Mesenchymal stem cell (in vitro differentiated cells and primary cell): ENCODE measurements at regions not wholly inside any gene's neighbourhood (a gene's known extent, or its start where the extent isn't known, plus 50 kb on each side); places are given as distances from the start of the nearest gene placed in this dataset. TPM values are rescaled to one million over a fixed set of nuclear protein-coding genes. Genes with fewer than 3 reads are reported as not detected.
A peak's percentile ranks its signal among the peaks of the same experiment; 100 is the strongest.

Source experiments
- DNase-seq: peaks from one replicate; pipeline ENCODE4 v3.0.0-alpha.2; 2013
- H2AFZ ChIP-seq: one replicate; pipeline ENCODE4 v1.6.1; 2013; ENCODE audit warnings: low read depth, mild to moderate bottlenecking, control low read depth, inconsistent platforms, low read length, moderate library complexity
- H2AK5ac ChIP-seq: 2 replicates; pipeline ENCODE4 v1.6.1; 2013; ENCODE audit warnings: low read length, moderate library complexity, mild to moderate bottlenecking, inconsistent platforms; ENCODE audit not compliant: severe bottlenecking
- H2BK120ac ChIP-seq: one replicate; pipeline ENCODE4 v1.6.1; 2013; ENCODE audit warnings: low read depth, mild to moderate bottlenecking, inconsistent platforms, low read length, moderate library complexity
- H2BK12ac ChIP-seq, 2 experiments: one replicate each; pipeline ENCODE4 v1.6.1; 2013; ENCODE audit warnings: inconsistent platforms in 2 of 2, low read length in 2 of 2, mild to moderate bottlenecking in 2 of 2, moderate library complexity in 2 of 2, control low read depth in 1 of 2
- H2BK15ac ChIP-seq: one replicate; pipeline ENCODE4 v1.6.1; 2013; ENCODE audit warnings: mild to moderate bottlenecking, low read depth, inconsistent platforms; ENCODE audit not compliant: poor library complexity, severe bottlenecking
- H2BK5ac ChIP-seq: 2 replicates; pipeline ENCODE4 v1.6.1; 2013; ENCODE audit warnings: low read depth, mild to moderate bottlenecking, low read length, control low read depth, inconsistent platforms; ENCODE audit not compliant: poor library complexity, severe bottlenecking
- H3K14ac ChIP-seq, 2 experiments: one replicate each; pipeline ENCODE4 v1.6.1; 2013; ENCODE audit warnings: inconsistent platforms in 2 of 2, low read length in 2 of 2, control low read depth in 1 of 2, mild to moderate bottlenecking in 1 of 2, moderate library complexity in 1 of 2
- H3K18ac ChIP-seq, 2 experiments: one replicate each; pipeline ENCODE4 v1.6.1; 2013; ENCODE audit warnings: inconsistent platforms in 2 of 2, low read length in 2 of 2, control low read depth in 1 of 2, low read depth in 1 of 2, mild to moderate bottlenecking in 1 of 2
- H3K23ac ChIP-seq, 2 experiments: one replicate each; pipeline ENCODE4 v1.6.1; 2013; ENCODE audit warnings: inconsistent platforms in 2 of 2, low read length in 2 of 2, mild to moderate bottlenecking in 2 of 2, moderate library complexity in 2 of 2, control low read depth in 1 of 2
- H3K27ac ChIP-seq: 2 replicates; pipeline ENCODE4 v1.5.1; 2013; ENCODE audit warnings: mild to moderate bottlenecking, moderate library complexity, low read length, control low read depth, inconsistent platforms; ENCODE audit not compliant: poor library complexity, severe bottlenecking
- H3K27me3 ChIP-seq, 2 experiments: 2 replicates each; pipeline versions ENCODE4 v1.6.1 to v1.7.0; 2013; ENCODE audit warnings: low read length in 2 of 2, mild to moderate bottlenecking in 2 of 2, moderate library complexity in 2 of 2, control low read depth in 1 of 2, inconsistent platforms in 1 of 2; ENCODE audit not compliant: control insufficient read depth in 1 of 2, insufficient read depth in 1 of 2
- H3K36me3 ChIP-seq, 2 experiments: 2 replicates each; pipeline versions ENCODE4 v1.6.1 to v1.7.0; 2013; ENCODE audit warnings: low read length in 2 of 2, control low read depth in 1 of 2, inconsistent platforms in 1 of 2, low read depth in 1 of 2, mild to moderate bottlenecking in 1 of 2; ENCODE audit not compliant: insufficient read depth in 2 of 2, control insufficient read depth in 1 of 2
- H3K4ac ChIP-seq, 2 experiments: one replicate each; pipeline ENCODE4 v1.6.1; 2013; ENCODE audit warnings: inconsistent platforms in 2 of 2, low read length in 2 of 2, mild to moderate bottlenecking in 2 of 2, moderate library complexity in 2 of 2, control low read depth in 1 of 2, low read depth in 1 of 2
- H3K4me1 ChIP-seq: 2 replicates; pipeline ENCODE4 v1.6.1; 2013; ENCODE audit warnings: low read depth, low read length, control low read depth; ENCODE audit not compliant: control insufficient read depth, insufficient read depth
- H3K4me2 ChIP-seq: 2 replicates; pipeline ENCODE4 v1.6.1; 2013; ENCODE audit warnings: low read length, mild to moderate bottlenecking, inconsistent platforms; ENCODE audit not compliant: poor library complexity, severe bottlenecking
- H3K4me3 ChIP-seq, 2 experiments: 2 replicates each; pipeline versions ENCODE4 v1.5.1 to v1.7.0; 2013; ENCODE audit warnings: low read length in 2 of 2, mild to moderate bottlenecking in 2 of 2, control low read depth in 1 of 2, low read depth in 1 of 2; ENCODE audit not compliant: insufficient read depth in 1 of 2
- H3K79me1 ChIP-seq: replicated peaks from 2 replicates; pipeline ENCODE4 v1.6.1; 2013; ENCODE audit warnings: mild to moderate bottlenecking, control low read depth, low read length, inconsistent platforms; ENCODE audit not compliant: poor library complexity, severe bottlenecking
- H3K9ac ChIP-seq: 2 replicates; pipeline ENCODE4 v1.7.0; 2013; ENCODE audit warnings: mild to moderate bottlenecking, low read length, moderate library complexity
- H3K9me3 ChIP-seq: 2 replicates; pipeline ENCODE4 v1.7.0; 2013; ENCODE audit warnings: mild to moderate bottlenecking, low read length; ENCODE audit not compliant: control insufficient read depth
- H4K8ac ChIP-seq: one replicate; pipeline ENCODE4 v1.6.1; 2013; ENCODE audit warnings: inconsistent platforms, mild to moderate bottlenecking, low read length, moderate library complexity
- H4K91ac ChIP-seq: one replicate; pipeline ENCODE4 v1.6.1; 2013; ENCODE audit warnings: mild to moderate bottlenecking, low read length, inconsistent platforms
- WGBS: methylation state at CpG from one replicate; pipeline ENCODE4 v1.1.7; 2013; ENCODE audit warnings: mixed read lengths; 5-methylcytosine and 5-hydroxymethylcytosine counted together
- small RNA-seq: library from polyadenylated mRNA; stranded (forward); fragments of <200 nt; extraction: miRNeasy Mini kit (QIAGEN cat#:217004); gene quantifications from one replicate; pipeline ENCODE3, GENCODE V24; 2013; ENCODE audit warnings: low read depth

DNA sequence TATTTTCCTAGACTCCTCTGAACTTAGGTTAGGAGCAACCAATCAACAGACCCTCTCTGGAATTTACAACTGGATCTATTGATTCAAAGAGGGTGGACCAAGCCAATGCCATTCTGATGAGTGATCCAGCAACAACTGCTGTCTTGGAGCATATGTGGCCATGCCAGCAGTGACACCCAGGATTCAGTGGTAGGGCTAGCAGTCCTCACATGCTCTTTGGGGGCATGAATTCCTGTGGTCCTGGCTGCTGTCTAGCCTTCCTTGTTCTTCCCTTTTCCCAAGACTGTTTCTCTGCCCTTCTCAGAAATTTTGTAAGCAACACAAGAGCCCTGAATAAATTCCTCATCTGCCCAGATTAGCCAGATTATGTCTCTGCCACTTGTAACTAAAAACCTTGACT, 61.5 kb upstream of the GATB start:
- Histone ChIP-seq H2BK120ac (no peak overlapping the region), H3K79me1 (no peaks in the 10 kb centered on the region), H2BK15ac (no peak overlapping the region), H3K14ac (peak overlapping the region in 1 of 2 experiments; percentile 65), H2AFZ (no peak overlapping the region), H4K8ac (no peak overlapping the region), H4K91ac (peak overlapping the region; percentile 7), H3K4me3 (no peak overlapping the region), H3K4me2 (no peak overlapping the region), H2AK5ac (no peak overlapping the region), H3K27me3 (peaks cover 4 to 5% of the 10 kb centered on the region in 2 experiments), H3K18ac (no peak overlapping the region), H2BK12ac (no peak overlapping the region), H3K9ac (no peak overlapping the region), H3K27ac (no peak overlapping the region), H2BK5ac (no peak overlapping the region), H3K36me3 (no peaks in the 10 kb centered on the region), H3K9me3 (no peaks in the 10 kb centered on the region), H3K4me1 (no peaks in the 10 kb centered on the region), H3K23ac (peak overlapping the region in 1 of 2 experiments; percentile 83), H3K4ac (no peak overlapping the region)
- DNase-seq, result no peak

- Histone ChIP-seq H2BK15ac (no peak overlapping the region), H3K27me3 (peaks cover 4 to 5% of the 10 kb centered on the region in 2 experiments), H3K4me2 (no peak overlapping the region), H2BK12ac (no peak overlapping the region), H3K18ac (no peak overlapping the region), H3K9me3 (no peaks in the 10 kb centered on the region), H3K4me1 (no peaks in the 10 kb centered on the region), H2AFZ (no peak overlapping the region), H3K79me1 (no peaks in the 10 kb centered on the region), H3K4me3 (no peak overlapping the region), H2BK120ac (no peak overlapping the region), H2AK5ac (no peak overlapping the region), H3K23ac (no peak overlapping the region), H4K8ac (no peak overlapping the region), H4K91ac (no peak overlapping the region), H3K14ac (no peak overlapping the region), H3K9ac (no peak overlapping the region), H3K36me3 (no peaks in the 10 kb centered on the region), H2BK5ac (no peak overlapping the region), H3K4ac (no peak overlapping the region), H3K27ac (no peak overlapping the region)
- 50% methylated on average over 1 of the region's 3 CpGs for WGBS
- no peak for DNase-seq
These were observed 59.2 kb upstream of the GATB start for GRCh38 chr4:151820004-151820403.

DNA sequence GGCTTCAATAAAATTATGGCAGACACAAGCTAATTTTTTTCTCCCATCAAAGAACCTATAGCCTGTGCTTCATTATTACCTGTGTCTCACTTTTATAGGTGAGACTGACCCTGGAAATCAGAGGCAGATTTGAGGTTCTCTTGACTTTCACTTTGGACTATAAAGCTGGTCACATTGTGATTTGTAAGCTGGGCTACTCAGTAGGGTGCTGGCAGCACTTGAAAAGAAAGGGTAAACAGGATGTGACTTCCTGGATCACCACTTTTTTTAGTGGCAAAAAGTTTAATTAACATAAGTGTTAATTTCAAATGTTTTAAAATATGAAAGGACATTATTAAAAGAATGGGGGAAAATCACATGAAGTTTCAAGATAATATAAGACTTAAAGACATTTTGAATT, 50.6 kb upstream of the GATB start:
- H3K4ac ChIP-seq, result no peak overlapping the region
- no peak overlapping the region for H3K18ac ChIP-seq
- H3K79me1 ChIP-seq, result no peaks in the 10 kb centered on the region
- peaks cover 4% of the 10 kb centered on the region for H3K9me3 ChIP-seq
- H2BK120ac ChIP-seq, result no peak overlapping the region
- no peak overlapping the region for H2BK5ac ChIP-seq
- H3K27me3 ChIP-seq, result no peaks in the 10 kb centered on the region
- no peak overlapping the region for H4K8ac ChIP-seq
- H3K9ac ChIP-seq, result no peak overlapping the region
- H3K27ac ChIP-seq, result no peak overlapping the region
- no peak overlapping the region for H2AFZ ChIP-seq
- H3K4me3 ChIP-seq, result no peak overlapping the region
- H4K91ac ChIP-seq, result no peak overlapping the region
- H2BK12ac ChIP-seq, result no peak overlapping the region
- peaks cover 11% of the 10 kb centered on the region for H3K4me1 ChIP-seq
- DNase-seq, result no peak
- no peak overlapping the region for H3K14ac ChIP-seq
- no peak overlapping the region for H2BK15ac ChIP-seq
- H2AK5ac ChIP-seq, result no peak overlapping the region
- H3K4me2 ChIP-seq, result no peak overlapping the region
- no peak overlapping the region for H3K23ac ChIP-seq
- no peaks in the 10 kb centered on the region for H3K36me3 ChIP-seq

Small RNAs in the stretch of these regions (small RNA-seq; reads per million reads assigned to genes)
- gene RN7SL446P (not detected), gene RNA5SP169 (not detected)
